Sigmoid colon (tissue), 4 donors: ENCODE measurements at regions not wholly inside any gene's neighbourhood (a gene's known extent, or its start where the extent isn't known, plus 50 kb on each side); places are given as distances from the start of the nearest gene placed in this dataset.

Experiments
- CTCF ChIP-seq, 4 experiments: fragments of 450-650 bp in 3 of 4; fragments of 200-600 bp in 1 of 4; IDR thresholded peaks; one replicate each; pipeline ENCODE4 v1.5.1; 2016 to 2019; ENCODE audit warnings: antibody characterized with exemption in 4 of 4, mild to moderate bottlenecking in 3 of 4, moderate library complexity in 2 of 4
- EP300 ChIP-seq, 4 donors: sonication (generic); formaldehyde crosslinking; IDR thresholded peaks; one replicate each; pipeline ENCODE4 v1.6.1; 2017; ENCODE audit warnings: antibody characterized with exemption in 4 of 4
- POLR2A ChIP-seq, 2 donors: fragments of 450-650 bp; IDR thresholded peaks; one replicate each; pipeline ENCODE4 v1.6.1; 2016; ENCODE audit warnings: antibody characterized with exemption in 2 of 2, mild to moderate bottlenecking in 2 of 2, moderate library complexity in 2 of 2
- POLR2AphosphoS5 ChIP-seq, 4 donors: sonication (generic); formaldehyde crosslinking; IDR thresholded peaks; one replicate each; pipeline ENCODE4 v1.6.1; 2017; ENCODE audit warnings: antibody characterized with exemption in 4 of 4

- TF ChIP-seq CTCF (IDR thresholded peaks at IDR 0.05) (no peak), POLR2A (IDR thresholded peaks at IDR 0.05) (no peak), POLR2AphosphoS5 (IDR thresholded peaks at IDR 0.05) (no peak), EP300 (IDR thresholded peaks at IDR 0.05) (no peak)
Observed at GRCh38 chr6:148287623-148288333, 54.9 kb upstream of the SASH1 start.
